ENCODE measurements at regions not wholly inside any gene's neighbourhood (a gene's known extent, or its start where the extent isn't known, plus 50 kb on each side); places are given as distances from the start of the nearest gene placed in this dataset.

DNA sequence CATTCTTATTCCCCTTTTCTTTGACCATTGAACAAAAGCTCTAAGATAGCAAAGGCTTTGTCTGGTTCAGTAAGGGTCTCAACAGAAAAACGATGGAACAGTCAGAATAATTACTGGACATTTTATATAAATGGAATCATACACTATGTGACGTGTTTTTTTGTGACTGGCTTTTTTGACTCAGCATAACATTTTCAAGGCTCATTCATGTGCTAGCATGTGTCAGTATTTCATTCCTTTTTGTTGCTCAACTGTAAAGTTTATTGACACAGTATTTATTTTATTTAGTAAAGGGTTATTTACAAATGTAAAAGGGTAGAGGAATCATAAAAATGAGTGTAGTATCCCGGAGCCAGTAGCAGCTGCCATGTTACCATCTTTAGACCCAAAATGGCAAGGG is 226.2 kb downstream of the CDRT15L2 start:
- TF ChIP-seq, protein P1, sequence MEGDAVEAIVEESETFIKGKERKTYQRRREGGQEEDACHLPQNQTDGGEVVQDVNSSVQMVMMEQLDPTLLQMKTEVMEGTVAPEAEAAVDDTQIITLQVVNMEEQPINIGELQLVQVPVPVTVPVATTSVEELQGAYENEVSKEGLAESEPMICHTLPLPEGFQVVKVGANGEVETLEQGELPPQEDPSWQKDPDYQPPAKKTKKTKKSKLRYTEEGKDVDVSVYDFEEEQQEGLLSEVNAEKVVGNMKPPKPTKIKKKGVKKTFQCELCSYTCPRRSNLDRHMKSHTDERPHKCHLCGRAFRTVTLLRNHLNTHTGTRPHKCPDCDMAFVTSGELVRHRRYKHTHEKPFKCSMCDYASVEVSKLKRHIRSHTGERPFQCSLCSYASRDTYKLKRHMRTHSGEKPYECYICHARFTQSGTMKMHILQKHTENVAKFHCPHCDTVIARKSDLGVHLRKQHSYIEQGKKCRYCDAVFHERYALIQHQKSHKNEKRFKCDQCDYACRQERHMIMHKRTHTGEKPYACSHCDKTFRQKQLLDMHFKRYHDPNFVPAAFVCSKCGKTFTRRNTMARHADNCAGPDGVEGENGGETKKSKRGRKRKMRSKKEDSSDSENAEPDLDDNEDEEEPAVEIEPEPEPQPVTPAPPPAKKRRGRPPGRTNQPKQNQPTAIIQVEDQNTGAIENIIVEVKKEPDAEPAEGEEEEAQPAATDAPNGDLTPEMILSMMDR (IDR thresholded peaks at IDR 0.05), result no peak
- TF ChIP-seq POLR2A (IDR thresholded peaks at IDR 0.05), result no peak

Data from breast epithelium (tissue), 3 donors.